Brain microvascular endothelial cell (primary cell): ENCODE measurements at regions not wholly inside any gene's neighbourhood (a gene's known extent, or its start where the extent isn't known, plus 50 kb on each side); places are given as distances from the start of the nearest gene placed in this dataset.

Source experiments
- DNase-seq: peaks from one replicate; pipeline ENCODE4 v3.0.0-alpha.2; 2020
- H3K27ac ChIP-seq: fragments of 250-450 bp; sonication (Bioruptor Pico); 2 replicates; pipeline ENCODE4 v1.5.1; 2020; ENCODE audit warnings: mild to moderate bottlenecking, moderate library complexity
- H3K27me3 ChIP-seq: fragments of 250-450 bp; sonication (Bioruptor Pico); replicated peaks from 2 replicates; pipeline ENCODE4 v1.5.1; 2020; ENCODE audit warnings: mild to moderate bottlenecking
- H3K36me3 ChIP-seq: fragments of 250-450 bp; sonication (Bioruptor Pico); replicated peaks from 2 replicates; pipeline ENCODE4 v1.5.1; 2020; ENCODE audit warnings: mild to moderate bottlenecking
- H3K4me3 ChIP-seq: 2 replicates; pipeline ENCODE4 v1.5.1; 2011; ENCODE audit warnings: low read depth, mild to moderate bottlenecking, control low read depth, low read length, moderate library complexity
- in situ Hi-C: cut with HindIII; loops from 2 replicates; pipeline ENCODE4 v1.10.0; 2017; ENCODE audit warnings: low sequenced_read_pairs, low pct_ligation_motif_present
- TF ChIP-seq, protein P1 (sequence below): IDR thresholded peaks from 2 replicates; pipeline ENCODE4 v1.5.1; 2011; ENCODE audit warnings: low read depth, mild to moderate bottlenecking, moderate library complexity, low read length, control low read depth, inconsistent platforms; ENCODE audit errors: missing control alignments

DNA sequence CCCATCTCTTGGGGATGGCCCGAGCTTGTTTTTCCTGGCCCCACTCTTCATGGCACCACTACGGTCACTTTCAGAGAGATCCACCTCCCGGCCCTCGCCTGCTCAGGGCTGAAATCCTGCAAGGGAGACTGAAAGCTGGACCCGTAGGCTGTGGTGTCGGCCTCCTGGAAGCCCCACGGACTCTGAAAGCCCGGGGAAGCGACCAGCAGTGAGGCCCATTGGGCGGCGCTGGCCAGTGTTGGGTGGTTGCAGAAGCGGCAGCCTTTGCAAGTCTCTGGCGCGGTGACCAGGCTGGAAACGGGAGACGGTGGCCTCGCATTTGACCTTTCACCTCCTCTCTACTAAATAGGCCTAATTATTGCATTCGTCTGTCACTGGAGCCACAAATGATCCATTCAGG is 186.0 kb upstream of the FOXF1 start:
- no peaks in the 10 kb centered on the region for H3K36me3 ChIP-seq
- TF ChIP-seq, protein P1, sequence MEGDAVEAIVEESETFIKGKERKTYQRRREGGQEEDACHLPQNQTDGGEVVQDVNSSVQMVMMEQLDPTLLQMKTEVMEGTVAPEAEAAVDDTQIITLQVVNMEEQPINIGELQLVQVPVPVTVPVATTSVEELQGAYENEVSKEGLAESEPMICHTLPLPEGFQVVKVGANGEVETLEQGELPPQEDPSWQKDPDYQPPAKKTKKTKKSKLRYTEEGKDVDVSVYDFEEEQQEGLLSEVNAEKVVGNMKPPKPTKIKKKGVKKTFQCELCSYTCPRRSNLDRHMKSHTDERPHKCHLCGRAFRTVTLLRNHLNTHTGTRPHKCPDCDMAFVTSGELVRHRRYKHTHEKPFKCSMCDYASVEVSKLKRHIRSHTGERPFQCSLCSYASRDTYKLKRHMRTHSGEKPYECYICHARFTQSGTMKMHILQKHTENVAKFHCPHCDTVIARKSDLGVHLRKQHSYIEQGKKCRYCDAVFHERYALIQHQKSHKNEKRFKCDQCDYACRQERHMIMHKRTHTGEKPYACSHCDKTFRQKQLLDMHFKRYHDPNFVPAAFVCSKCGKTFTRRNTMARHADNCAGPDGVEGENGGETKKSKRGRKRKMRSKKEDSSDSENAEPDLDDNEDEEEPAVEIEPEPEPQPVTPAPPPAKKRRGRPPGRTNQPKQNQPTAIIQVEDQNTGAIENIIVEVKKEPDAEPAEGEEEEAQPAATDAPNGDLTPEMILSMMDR = no peak
- DNase-seq = no peak
- H3K4me3 ChIP-seq = no peak overlapping the region
- in situ Hi-C loops = no loop called here
- no peak overlapping the region for H3K27ac ChIP-seq
- H3K27me3 ChIP-seq = peaks cover 18% of the 10 kb centered on the region

DNA sequence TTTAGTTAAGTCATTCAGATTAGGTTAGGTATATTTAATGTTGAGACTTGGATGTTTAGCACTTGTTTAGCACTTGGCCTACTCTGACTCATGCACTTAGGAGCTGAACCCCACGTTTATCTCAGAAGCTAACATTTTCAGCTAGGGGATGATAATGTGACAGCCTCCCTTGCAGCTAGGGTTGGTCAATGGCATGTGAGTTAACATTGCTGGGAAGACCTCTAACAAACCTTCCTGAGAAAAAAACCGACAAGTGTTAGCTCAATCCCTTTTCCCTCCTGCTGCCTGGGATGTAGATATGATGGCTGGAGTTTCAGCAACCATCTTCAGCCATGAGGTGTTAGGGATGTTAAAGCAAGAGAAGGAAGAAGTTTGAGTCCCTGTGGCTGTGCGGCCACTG is 185.0 kb upstream of the FOXF1 start:
- TF ChIP-seq, protein P1 = no peak
- peaks cover 12% of the 10 kb centered on the region for H3K27me3 ChIP-seq
- no peak for DNase-seq
- no peak overlapping the region for H3K4me3 ChIP-seq
- no peak overlapping the region for H3K27ac ChIP-seq
- in situ Hi-C loops = loop anchor here (25.0 kb wide), 1 partner anchor 187 kb away; the partner anchor contains the start of gene FOXF1
- no peaks in the 10 kb centered on the region for H3K36me3 ChIP-seq

DNA sequence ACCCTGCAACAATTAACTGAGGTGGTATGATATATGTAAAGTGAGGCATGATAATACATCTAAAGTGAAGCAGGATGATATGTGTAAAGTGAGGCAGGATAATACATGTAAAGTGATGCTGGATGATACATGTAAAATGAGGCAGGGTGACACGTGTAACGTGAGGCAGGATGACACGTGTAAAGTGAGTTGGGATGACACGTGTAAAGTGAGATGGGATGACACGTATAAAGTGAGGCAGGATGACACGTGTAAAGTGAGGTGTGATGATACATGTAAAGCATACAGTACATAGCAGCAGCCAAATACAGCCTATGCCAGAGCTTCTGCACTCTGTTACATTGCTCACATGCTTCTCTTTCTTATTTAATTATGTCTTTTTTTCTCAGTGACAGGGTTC is 184.4 kb upstream of the FOXF1 start:
- TF ChIP-seq, protein P1 = no peak
- no peaks in the 10 kb centered on the region for H3K36me3 ChIP-seq
- DNase-seq = no peak
- peaks cover 16% of the 10 kb centered on the region for H3K27me3 ChIP-seq
- no peak overlapping the region for H3K4me3 ChIP-seq
- H3K27ac ChIP-seq = no peak overlapping the region
- in situ Hi-C loops = loop anchor here (25.0 kb wide), 1 partner anchor 186 kb away; the partner anchor contains the start of gene FOXF1

DNA sequence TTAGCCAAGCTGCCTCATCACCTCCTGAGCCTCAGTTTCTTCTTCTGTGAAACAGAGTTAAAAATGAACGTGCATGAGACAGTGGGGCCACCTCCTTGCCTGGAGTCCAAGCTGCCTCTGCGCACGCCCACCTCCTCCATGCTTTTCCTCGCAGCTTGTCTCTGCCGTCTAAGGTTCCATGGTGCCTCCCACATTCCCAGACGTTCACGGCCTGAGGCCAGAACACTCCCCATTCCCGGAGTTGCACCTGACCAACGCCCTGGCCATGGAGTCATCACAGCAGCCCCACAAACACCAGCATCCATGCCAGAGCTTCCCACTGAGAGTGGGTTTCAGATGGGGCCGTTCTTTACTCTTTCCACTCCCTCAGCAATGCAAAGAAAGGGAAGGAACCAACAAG is 183.0 kb upstream of the FOXF1 start:
- no peak for DNase-seq
- Histone ChIP-seq H3K4me3 (no peak overlapping the region), H3K27me3 (peaks cover 24% of the 10 kb centered on the region), H3K36me3 (no peaks in the 10 kb centered on the region), H3K27ac (no peak overlapping the region)
- TF ChIP-seq, protein P1 = no peak
- in situ Hi-C loops = loop anchor here (25.0 kb wide), 1 partner anchor 185 kb away; the partner anchor contains the start of gene FOXF1

- Histone ChIP-seq H3K27ac (no peak overlapping the region), H3K27me3 (peaks cover 26% of the 10 kb centered on the region), H3K36me3 (no peaks in the 10 kb centered on the region), H3K4me3 (no peak overlapping the region)
- in situ Hi-C loops = loop anchor here (25.0 kb wide), 1 partner anchor 181 kb away; the partner anchor contains the start of gene FOXF1
- TF ChIP-seq, protein P1 = no peak
- DNase-seq = no peak
These were observed 179.4 kb upstream of the FOXF1 start for GRCh38 chr16:86330906-86331305.

DNA sequence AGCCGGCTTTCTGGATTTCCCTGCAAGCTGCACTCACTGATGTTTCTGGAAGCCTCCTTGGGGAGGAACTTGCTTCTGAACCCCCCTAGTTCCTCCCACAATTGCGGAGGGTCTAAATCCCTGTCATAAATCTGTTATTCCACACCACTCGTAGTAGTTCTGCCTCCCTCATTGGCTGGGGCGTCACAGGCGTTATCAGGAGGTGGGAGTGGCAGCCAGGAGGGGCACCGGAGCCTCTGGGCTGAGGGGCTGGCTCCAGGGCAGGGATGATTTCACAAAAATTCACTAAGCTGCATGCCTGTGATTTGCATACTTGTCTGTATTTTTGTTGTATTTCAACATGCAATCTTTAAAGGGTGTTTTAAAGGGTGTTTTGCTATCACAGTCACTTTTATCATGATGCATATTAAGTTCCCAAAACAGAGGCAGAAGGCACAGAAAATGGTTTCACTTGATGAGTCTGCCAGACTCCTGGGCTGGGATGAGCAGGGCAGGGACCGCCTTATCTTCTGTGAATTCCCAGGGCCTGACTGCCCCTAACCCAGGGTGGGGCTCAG is 176.2 kb upstream of the FOXF1 start:
- in situ Hi-C loops = loop anchor here (25.0 kb wide), 1 partner anchor 178 kb away; the partner anchor contains the start of gene FOXF1
- Histone ChIP-seq H3K4me3 (no peak overlapping the region), H3K27ac (no peak overlapping the region), H3K36me3 (no peaks in the 10 kb centered on the region), H3K27me3 (peaks cover 26% of the 10 kb centered on the region)
- no peak for DNase-seq
- TF ChIP-seq, protein P1 = no peak
